ENCODE measurements at regions not wholly inside any gene's neighbourhood (a gene's known extent, or its start where the extent isn't known, plus 50 kb on each side); places are given as distances from the start of the nearest gene placed in this dataset.

DNA sequence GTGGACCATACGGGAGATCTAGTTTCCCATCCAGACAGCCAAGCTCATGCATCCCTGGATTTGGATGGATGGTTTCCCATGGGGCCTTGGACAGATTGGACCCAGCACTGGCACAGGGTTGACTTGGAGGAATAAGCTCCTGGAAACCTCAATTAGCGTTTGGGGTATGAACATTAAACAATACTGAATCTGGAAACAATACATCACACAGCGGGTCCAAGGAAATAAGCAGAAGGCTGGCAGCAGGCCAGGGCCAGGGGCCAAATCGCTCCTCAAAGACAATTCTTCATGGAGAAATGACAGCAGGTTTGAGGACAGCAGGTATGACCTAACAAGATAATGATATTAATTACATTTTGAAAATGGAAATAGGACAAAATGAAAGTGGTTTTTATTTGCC lies 540.6 kb downstream of the RIT2 start:
- Histone ChIP-seq H3F3A (ENCODE audit: low read depth) (no peaks in the 10 kb centered on the region), H3K79me2 (ENCODE audit: insufficient read depth, low read length) (no peaks in the 10 kb centered on the region), H3K9me2 (replicated peaks; ENCODE audit: low read depth, low read length) (no peaks in the 10 kb centered on the region), H3K4me2 (ENCODE audit: low read depth, low read length, poor library complexity, severe bottlenecking) (no peak overlapping the region), H4K20me1 (ENCODE audit: insufficient read depth, low read length, poor library complexity, severe bottlenecking) (no peaks in the 10 kb centered on the region), H3K27me3 (ENCODE audit: insufficient read depth, low read length, poor library complexity, severe bottlenecking) (no peaks in the 10 kb centered on the region), H3K4me3 (ENCODE audit: low read length, poor library complexity, severe bottlenecking) (no peak overlapping the region), H3K36me3 (ENCODE audit: insufficient read depth, low read length) (no peaks in the 10 kb centered on the region), H3K9me3 (ENCODE audit: insufficient read depth, low read depth, low read length) (no peaks in the 10 kb centered on the region), H2AFZ (ENCODE audit: low read length) (no peak overlapping the region), H3K9ac (ENCODE audit: low read depth, low read length, poor library complexity, severe bottlenecking) (no peak overlapping the region), H3K4me1 (ENCODE audit: insufficient read depth, low read length, poor library complexity, severe bottlenecking) (no peaks in the 10 kb centered on the region)
- no peak for TF ChIP-seq EZH2phosphoT487 (IDR thresholded peaks at IDR 0.05; ENCODE audit: borderline replicate concordance)

- Histone ChIP-seq H3K9me2 (replicated peaks; ENCODE audit: low read depth, low read length) (no peaks in the 10 kb centered on the region), H3K4me1 (ENCODE audit: insufficient read depth, low read length, poor library complexity, severe bottlenecking) (no peaks in the 10 kb centered on the region), H3F3A (ENCODE audit: low read depth) (no peaks in the 10 kb centered on the region), H2AFZ (ENCODE audit: low read length) (no peak overlapping the region), H3K9me3 (ENCODE audit: insufficient read depth, low read depth, low read length) (no peaks in the 10 kb centered on the region), H4K20me1 (ENCODE audit: insufficient read depth, low read length, poor library complexity, severe bottlenecking) (no peaks in the 10 kb centered on the region), H3K9ac (ENCODE audit: low read depth, low read length, poor library complexity, severe bottlenecking) (no peak overlapping the region), H3K79me2 (ENCODE audit: insufficient read depth, low read length) (no peaks in the 10 kb centered on the region), H3K27me3 (ENCODE audit: insufficient read depth, low read length, poor library complexity, severe bottlenecking) (no peaks in the 10 kb centered on the region), H3K4me3 (ENCODE audit: low read length, poor library complexity, severe bottlenecking) (no peak overlapping the region), H3K4me2 (ENCODE audit: low read depth, low read length, poor library complexity, severe bottlenecking) (no peak overlapping the region), H3K36me3 (ENCODE audit: insufficient read depth, low read length) (no peaks in the 10 kb centered on the region)
- TF ChIP-seq, protein P1, sequence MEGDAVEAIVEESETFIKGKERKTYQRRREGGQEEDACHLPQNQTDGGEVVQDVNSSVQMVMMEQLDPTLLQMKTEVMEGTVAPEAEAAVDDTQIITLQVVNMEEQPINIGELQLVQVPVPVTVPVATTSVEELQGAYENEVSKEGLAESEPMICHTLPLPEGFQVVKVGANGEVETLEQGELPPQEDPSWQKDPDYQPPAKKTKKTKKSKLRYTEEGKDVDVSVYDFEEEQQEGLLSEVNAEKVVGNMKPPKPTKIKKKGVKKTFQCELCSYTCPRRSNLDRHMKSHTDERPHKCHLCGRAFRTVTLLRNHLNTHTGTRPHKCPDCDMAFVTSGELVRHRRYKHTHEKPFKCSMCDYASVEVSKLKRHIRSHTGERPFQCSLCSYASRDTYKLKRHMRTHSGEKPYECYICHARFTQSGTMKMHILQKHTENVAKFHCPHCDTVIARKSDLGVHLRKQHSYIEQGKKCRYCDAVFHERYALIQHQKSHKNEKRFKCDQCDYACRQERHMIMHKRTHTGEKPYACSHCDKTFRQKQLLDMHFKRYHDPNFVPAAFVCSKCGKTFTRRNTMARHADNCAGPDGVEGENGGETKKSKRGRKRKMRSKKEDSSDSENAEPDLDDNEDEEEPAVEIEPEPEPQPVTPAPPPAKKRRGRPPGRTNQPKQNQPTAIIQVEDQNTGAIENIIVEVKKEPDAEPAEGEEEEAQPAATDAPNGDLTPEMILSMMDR (conservative IDR thresholded peaks at IDR 0.05; ENCODE audit: low read length), result no peak
- no peak for TF ChIP-seq EZH2phosphoT487 (IDR thresholded peaks at IDR 0.05; ENCODE audit: borderline replicate concordance)
Observed at GRCh38 chr18:42576124-42576523, 539.4 kb downstream of the RIT2 start.

DNA sequence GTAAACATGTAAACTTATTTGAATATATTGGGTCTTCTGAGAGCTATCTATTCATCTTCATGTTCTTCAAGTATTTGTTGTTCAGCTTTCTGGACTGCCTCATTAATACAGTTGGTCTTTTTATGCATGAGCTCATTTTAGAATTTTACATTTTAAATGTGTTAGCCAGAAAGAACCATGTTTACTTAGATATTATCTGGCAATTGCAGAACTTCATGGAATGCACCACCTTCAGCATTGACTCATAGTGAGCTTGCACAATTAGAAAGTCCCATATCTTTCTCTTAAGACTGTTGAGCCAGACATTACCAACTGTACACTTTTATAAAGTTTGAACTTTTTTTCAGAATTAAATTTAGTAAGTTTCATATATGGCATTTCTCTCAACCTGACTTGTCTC lies 536.7 kb downstream of the RIT2 start:
- no peak for TF ChIP-seq EZH2phosphoT487 (IDR thresholded peaks at IDR 0.05; ENCODE audit: borderline replicate concordance)
- TF ChIP-seq, protein P1 (conservative IDR thresholded peaks at IDR 0.05; ENCODE audit: low read length), result no peak
- H4K20me1 ChIP-seq (ENCODE audit: insufficient read depth, low read length, poor library complexity, severe bottlenecking), result no peaks in the 10 kb centered on the region
- no peak overlapping the region for H2AFZ ChIP-seq (ENCODE audit: low read length)

GRCh38 chr18:42582266-42582665 lies 533.2 kb downstream of the RIT2 start:
- TF ChIP-seq EZH2phosphoT487 (IDR thresholded peaks at IDR 0.05; ENCODE audit: borderline replicate concordance), result no peak
- TF ChIP-seq, protein P1 (conservative IDR thresholded peaks at IDR 0.05; ENCODE audit: low read length), result no peak
- Histone ChIP-seq H3K9ac (ENCODE audit: low read depth, low read length, poor library complexity, severe bottlenecking) (no peak overlapping the region), H3K27me3 (ENCODE audit: insufficient read depth, low read length, poor library complexity, severe bottlenecking) (no peaks in the 10 kb centered on the region), H3K4me2 (ENCODE audit: low read depth, low read length, poor library complexity, severe bottlenecking) (no peak overlapping the region), H4K20me1 (ENCODE audit: insufficient read depth, low read length, poor library complexity, severe bottlenecking) (no peaks in the 10 kb centered on the region), H3K4me3 (ENCODE audit: low read length, poor library complexity, severe bottlenecking) (no peak overlapping the region), H2AFZ (ENCODE audit: low read length) (no peak overlapping the region), H3K4me1 (ENCODE audit: insufficient read depth, low read length, poor library complexity, severe bottlenecking) (no peaks in the 10 kb centered on the region), H3F3A (ENCODE audit: low read depth) (no peaks in the 10 kb centered on the region), H3K79me2 (ENCODE audit: insufficient read depth, low read length) (no peaks in the 10 kb centered on the region), H3K9me3 (ENCODE audit: insufficient read depth, low read depth, low read length) (no peaks in the 10 kb centered on the region), H3K9me2 (replicated peaks; ENCODE audit: low read depth, low read length) (no peaks in the 10 kb centered on the region), H3K36me3 (ENCODE audit: insufficient read depth, low read length) (no peaks in the 10 kb centered on the region)

More for the DNA sequence above, 536.7 kb downstream of the RIT2 start:
- H3F3A ChIP-seq (ENCODE audit: low read depth), result no peaks in the 10 kb centered on the region
- no peak overlapping the region for H3K9ac ChIP-seq (ENCODE audit: low read depth, low read length, poor library complexity, severe bottlenecking)
- no peak overlapping the region for H3K4me3 ChIP-seq (ENCODE audit: low read length, poor library complexity, severe bottlenecking)
- H3K79me2 ChIP-seq (ENCODE audit: insufficient read depth, low read length), result no peaks in the 10 kb centered on the region
- no peak overlapping the region for H3K4me2 ChIP-seq (ENCODE audit: low read depth, low read length, poor library complexity, severe bottlenecking)
- H3K9me3 ChIP-seq (ENCODE audit: insufficient read depth, low read depth, low read length), result no peaks in the 10 kb centered on the region
- H3K4me1 ChIP-seq (ENCODE audit: insufficient read depth, low read length, poor library complexity, severe bottlenecking), result no peaks in the 10 kb centered on the region
- no peaks in the 10 kb centered on the region for H3K36me3 ChIP-seq (ENCODE audit: insufficient read depth, low read length)
- H3K9me2 ChIP-seq (replicated peaks; ENCODE audit: low read depth, low read length), result no peaks in the 10 kb centered on the region
- H3K27me3 ChIP-seq (ENCODE audit: insufficient read depth, low read length, poor library complexity, severe bottlenecking), result no peaks in the 10 kb centered on the region
